Daoy (cell line): ENCODE measurements at regions not wholly inside any gene's neighbourhood (a gene's known extent, or its start where the extent isn't known, plus 50 kb on each side); places are given as distances from the start of the nearest gene placed in this dataset.

Experiments used
- DNase-seq: peaks from one replicate; pipeline ENCODE4 v3.0.0-alpha.2; 2015; ENCODE audit warnings: low read depth

- no peak for DNase-seq
Measured at GRCh38 chr13:85742355-85742754, 56.9 kb downstream of the SLITRK6 start.

GRCh38 chr13:85741017-85741416, 58.2 kb downstream of the SLITRK6 start:
- no peak for DNase-seq

GRCh38 chr13:85738696-85739320, 60.4 kb downstream of the SLITRK6 start:
- no peak for DNase-seq

DNA sequence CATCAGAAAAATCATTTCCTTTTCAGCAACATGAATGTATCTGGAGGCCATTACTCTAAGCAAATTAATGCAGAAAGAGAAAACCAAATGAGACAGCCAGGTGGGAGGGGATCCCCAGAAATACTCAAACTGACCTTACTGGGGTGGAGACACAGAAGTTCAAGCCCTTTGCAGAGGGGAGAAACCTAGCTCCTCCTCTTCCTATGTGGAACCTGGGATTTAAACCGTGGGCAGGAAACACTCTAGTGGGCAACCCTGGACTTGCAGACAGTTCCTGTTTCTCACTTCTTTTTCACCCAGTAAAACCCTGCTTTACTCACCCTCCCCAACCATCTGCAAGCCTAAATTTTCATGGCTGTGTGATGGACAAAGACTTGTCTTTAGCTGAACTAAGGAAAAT, 61.3 kb downstream of the SLITRK6 start:
- DNase-seq = no peak

- no peak for DNase-seq
Measured at GRCh38 chr13:85729296-85729695, 69.9 kb downstream of the SLITRK6 start.

GRCh38 chr13:85728811-85729210, 70.4 kb downstream of the SLITRK6 start:
- DNase-seq = no peak

- DNase-seq = no peak
Measured at GRCh38 chr13:85725433-85725832, 73.8 kb downstream of the SLITRK6 start.

DNA sequence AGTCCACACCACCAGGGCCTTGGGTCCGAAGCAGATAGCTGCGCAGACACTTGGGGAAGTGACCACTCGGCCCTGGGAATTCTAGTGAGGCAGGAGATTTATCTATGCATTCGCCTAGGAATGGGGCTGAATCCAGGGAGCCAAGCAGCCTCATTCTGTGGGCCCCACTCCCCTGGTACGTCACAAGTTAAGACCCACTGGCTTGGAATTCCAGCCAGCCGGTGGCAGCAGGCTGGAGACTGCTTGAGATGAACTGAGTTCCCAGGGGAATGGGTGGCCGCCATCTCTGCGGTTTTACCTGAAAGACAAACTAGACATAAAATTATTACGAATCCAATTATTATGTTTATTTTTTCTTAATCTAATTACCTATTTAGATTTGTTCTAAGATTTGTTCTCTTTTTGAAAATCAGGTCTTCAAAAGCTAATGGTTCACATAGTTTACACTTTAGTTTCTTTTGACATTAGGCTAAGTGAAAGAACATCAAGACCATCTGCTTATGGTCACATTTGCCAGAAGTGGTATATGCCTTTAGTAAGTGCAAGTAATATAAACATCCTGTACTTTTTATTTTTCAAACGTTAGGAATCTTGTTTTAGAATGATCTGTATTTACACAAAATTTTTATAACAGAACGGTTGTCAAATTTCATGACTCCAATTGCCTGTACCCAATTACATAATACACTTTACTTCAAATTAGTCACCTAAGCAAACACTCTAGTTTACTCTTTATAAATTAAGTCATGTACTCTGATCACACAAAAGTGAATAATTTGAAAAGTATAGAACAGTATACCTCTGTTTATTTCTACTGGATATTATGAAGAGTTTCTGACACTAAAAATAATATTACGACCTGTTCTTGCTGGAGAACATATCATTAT, 74.4 kb downstream of the SLITRK6 start:
- DNase-seq = no peak

DNA sequence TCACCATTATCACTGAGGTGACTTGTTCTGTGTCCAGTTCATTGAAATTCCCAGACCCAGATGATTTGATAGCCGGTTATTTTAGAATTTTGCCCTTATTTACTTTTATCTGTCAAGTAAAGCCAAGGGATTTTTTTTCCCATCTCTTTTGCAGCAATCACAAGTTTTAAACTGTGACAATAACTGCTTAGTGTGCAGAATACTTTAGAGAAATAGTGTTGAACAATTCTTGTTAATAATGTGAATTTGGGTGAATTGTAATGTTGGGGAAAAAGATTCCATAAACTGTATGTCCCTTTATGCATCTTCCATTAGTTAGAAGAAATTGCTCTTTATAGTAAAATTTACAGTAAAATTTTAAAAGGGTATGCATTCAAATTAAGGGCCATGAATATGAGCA, 79.5 kb downstream of the SLITRK6 start:
- DNase-seq = no peak

DNA sequence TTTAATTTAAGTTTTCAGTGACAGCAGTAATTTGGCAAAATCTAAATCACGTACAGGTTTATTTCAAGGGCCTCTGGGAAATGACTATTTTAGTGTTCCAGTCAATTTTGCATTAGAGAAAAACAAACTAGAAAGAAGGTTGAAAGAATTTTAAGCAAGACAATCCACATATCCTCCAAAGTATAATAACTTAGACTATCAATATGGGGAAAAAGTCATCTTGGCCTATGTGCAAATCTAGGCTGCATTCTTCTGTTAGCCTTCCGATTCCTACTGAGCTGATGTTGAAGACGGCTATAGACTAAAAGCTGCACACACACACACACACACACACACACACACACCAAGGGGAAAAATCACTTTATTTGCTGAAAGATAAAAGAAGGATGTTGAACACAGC, 81.3 kb downstream of the SLITRK6 start:
- DNase-seq = no peak

DNA sequence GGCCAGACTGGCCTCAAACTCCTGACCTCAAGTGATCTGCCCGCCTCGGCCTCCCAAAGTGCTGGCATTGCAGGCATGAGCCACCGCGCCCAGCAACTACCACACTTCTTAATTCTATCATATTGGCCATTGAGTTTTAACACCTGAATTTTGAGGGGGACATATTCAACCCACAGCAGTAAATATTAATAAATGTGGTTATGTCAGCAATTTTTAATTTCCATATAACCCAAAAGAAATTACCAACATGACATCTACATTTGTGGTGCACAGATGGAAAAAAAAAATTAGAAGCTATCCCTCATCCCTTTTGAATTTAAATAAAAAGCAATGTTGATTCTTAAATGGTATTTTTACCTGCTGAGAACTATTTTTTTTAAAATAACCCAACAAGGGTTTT, 88.7 kb downstream of the SLITRK6 start:
- no peak for DNase-seq

DNA sequence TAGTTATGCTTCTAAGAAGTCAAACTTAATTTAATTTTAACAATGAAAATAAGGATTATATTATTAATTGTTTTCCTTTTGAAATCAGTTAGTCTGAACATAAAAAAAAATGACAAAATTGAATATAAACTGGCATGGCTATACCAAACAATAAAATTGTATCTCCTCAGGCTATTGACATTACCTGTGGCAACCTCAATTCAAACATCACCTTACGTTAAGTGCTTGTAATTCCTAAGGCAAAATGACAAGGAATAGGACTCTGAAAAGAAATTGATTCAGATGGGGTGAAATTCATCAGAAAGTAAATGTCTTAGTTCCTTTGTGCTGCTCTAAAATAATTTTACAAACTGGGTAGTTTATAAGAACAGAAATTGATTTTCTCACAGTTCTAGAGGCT, 89.5 kb downstream of the SLITRK6 start:
- DNase-seq = no peak

- no peak for DNase-seq
Measured at GRCh38 chr13:85709072-85709471, 90.1 kb downstream of the SLITRK6 start.

GRCh38 chr13:85700906-85701305, 98.3 kb downstream of the SLITRK6 start:
- DNase-seq = peak; percentile 12

GRCh38 chr13:85698256-85698655, 101.0 kb downstream of the SLITRK6 start:
- DNase-seq = no peak

GRCh38 chr13:85694992-85695391, 104.2 kb downstream of the SLITRK6 start:
- no peak for DNase-seq

GRCh38 chr13:85693889-85694511, 105.2 kb downstream of the SLITRK6 start:
- peak; percentile 14 for DNase-seq

DNA sequence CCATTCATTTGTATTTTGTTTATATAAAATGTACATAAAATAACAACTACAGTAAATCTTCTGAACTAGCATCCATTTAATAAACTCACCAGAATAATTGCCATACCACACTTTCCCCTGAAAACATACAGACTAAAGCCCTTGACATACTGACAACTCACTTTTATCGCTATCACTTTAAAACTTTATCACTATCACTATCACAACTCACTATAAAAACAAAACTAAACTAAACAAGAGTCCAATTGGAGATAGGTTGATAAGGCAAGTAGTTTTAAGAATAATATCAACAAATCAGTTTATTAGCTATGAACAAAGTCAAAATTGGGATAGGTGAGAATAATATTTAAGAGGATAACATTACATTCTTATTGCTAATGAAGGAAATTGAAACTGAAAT, 108.9 kb downstream of the SLITRK6 start:
- DNase-seq = no peak

DNA sequence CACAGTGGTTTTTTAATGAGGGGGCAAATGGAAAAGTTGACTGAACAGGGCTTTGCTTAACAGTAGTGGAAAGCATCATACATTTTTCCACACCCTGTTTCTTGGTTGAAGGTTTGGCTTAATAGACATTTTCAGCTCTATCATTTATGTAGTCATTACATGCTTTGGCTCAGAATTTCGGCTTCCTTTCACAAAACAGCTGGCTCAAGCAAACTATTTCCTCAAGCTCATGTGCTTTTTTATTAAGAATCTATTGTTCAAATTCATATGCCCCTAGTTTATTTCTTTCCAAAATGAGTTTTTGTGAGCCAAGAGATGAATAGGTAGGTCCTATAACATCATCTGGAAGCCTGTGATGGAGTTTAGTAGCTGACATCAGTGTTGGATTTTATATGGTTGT, 113.8 kb downstream of the SLITRK6 start:
- no peak for DNase-seq

DNA sequence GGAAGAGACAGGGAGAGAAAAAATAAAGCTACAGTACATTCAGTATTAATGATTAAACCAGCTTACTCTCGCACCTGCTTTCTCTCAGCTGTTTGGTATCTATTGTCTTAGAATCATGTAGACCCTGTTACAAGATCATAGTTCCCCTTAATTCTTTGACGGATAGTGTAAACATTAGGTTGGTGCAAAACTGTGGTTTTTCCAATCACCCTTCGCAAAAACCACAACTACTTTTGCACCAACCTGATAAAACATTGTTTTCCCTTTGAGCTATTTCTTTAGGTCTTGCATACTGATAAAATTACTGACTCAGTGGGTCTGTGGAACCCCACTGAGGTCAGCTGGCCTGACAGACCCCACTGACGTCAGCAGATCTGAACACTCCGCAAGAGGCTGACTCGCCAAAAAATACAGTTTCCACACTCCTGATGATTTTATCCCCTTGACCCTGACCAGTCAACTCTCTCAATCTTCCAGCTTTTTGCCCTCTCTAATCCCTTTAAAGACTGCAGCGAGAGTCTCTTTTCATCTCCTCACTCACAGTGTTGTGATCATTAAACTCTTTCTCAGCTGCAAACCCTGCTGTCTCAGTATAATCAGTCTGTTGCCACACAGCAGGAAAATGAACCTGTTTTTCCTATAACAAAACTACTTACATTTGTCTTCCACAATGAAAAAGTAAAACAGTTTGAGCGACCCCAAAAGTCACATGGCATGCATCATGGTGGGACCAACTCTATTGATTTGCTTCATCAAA, 123.9 kb downstream of the SLITRK6 start:
- no peak for DNase-seq

DNA sequence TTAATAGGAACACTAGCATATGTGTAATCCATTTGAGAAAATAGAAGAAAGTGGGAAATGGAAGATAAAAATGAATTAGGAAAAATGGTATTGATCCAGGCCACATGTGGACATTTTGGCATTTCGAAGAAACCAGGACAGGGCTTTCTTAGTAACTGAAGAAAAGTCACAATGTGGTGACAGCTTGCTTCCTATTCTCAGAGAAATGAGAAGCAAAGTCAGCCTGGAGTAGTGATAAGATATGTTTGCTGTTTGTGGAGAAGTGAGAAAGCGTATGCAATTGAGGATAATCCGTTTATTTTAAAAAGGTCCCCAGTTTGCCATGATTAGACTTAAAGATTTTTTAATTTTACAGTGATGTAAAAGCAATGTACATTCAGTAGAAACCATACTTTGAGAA, 127.9 kb downstream of the SLITRK6 start:
- DNase-seq = no peak

DNA sequence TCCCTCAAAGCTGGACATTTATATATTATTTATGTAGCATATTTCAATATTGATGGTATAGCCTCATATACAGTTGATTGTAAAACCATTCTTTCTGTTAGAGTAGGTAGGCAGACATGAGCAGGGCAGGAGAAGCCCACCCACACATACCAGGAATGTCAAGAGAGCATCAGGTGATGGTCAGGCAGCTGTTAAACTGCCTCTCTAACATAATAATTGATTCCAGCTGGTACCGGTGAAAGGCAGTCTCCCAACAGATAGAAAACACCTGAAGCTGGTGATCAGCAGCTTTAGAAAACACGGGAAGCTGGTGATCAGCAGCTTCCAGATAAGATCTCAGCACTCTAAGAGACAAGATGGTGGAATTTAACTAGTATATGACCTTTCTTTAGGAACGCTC, 132.9 kb downstream of the SLITRK6 start:
- no peak for DNase-seq
